ENCODE measurements at regions not wholly inside any gene's neighbourhood (a gene's known extent, or its start where the extent isn't known, plus 50 kb on each side); places are given as distances from the start of the nearest gene placed in this dataset.
A peak's percentile ranks its signal among the peaks of the same experiment; 100 is the strongest.

- Histone ChIP-seq H3K27me3 (no peaks in the 10 kb centered on the region), H3K27ac (no peak overlapping the region), H3K4me3 (no peak overlapping the region), H3K9me3 (peaks cover 0 to 20% of the 10 kb centered on the region in 2 donors), H3K4me1 (no peaks in the 10 kb centered on the region), H3K36me3 (no peaks in the 10 kb centered on the region)
- no peak for ATAC-seq
- intact Hi-C loops (cut with DNase I): no loop called here
- no peak for DNase-seq
- no peak for TF ChIP-seq CTCF (IDR thresholded peaks at IDR 0.05)
Observed at GRCh38 chr6:144898741-144899140, 613.6 kb downstream of the UTRN start.

GRCh38 chr6:144899161-144899560 is 614.0 kb downstream of the UTRN start:
- Histone ChIP-seq H3K4me3 (no peak overlapping the region), H3K36me3 (no peaks in the 10 kb centered on the region), H3K27ac (no peak overlapping the region), H3K9me3 (peaks cover 0 to 20% of the 10 kb centered on the region in 2 donors), H3K27me3 (no peaks in the 10 kb centered on the region), H3K4me1 (no peaks in the 10 kb centered on the region)
- ATAC-seq: no peak
- DNase-seq: no peak
- intact Hi-C loops (cut with DNase I): no loop called here
- no peak for TF ChIP-seq CTCF (IDR thresholded peaks at IDR 0.05)

GRCh38 chr6:144901412-144901811 is 616.3 kb downstream of the UTRN start:
- no peak for TF ChIP-seq CTCF (IDR thresholded peaks at IDR 0.05)
- intact Hi-C loops (cut with DNase I): no loop called here
- H3K4me1 ChIP-seq: no peaks in the 10 kb centered on the region
- H3K9me3 ChIP-seq: peaks cover 0 to 20% of the 10 kb centered on the region in 2 donors
- H3K27ac ChIP-seq: no peak overlapping the region
- H3K27me3 ChIP-seq: no peaks in the 10 kb centered on the region
- DNase-seq: no peak
- ATAC-seq: no peak
- H3K36me3 ChIP-seq: no peaks in the 10 kb centered on the region
- H3K4me3 ChIP-seq: no peak overlapping the region

- H3K4me3 ChIP-seq: no peak overlapping the region
- no peaks in the 10 kb centered on the region for H3K4me1 ChIP-seq
- no peaks in the 10 kb centered on the region for H3K36me3 ChIP-seq
- no peak overlapping the region for H3K27ac ChIP-seq
- intact Hi-C loops (cut with DNase I): no loop called here
- peak in 2 of 4 donors; percentile 20 to 26 for DNase-seq
- TF ChIP-seq CTCF (IDR thresholded peaks at IDR 0.05): no peak
- H3K27me3 ChIP-seq: no peaks in the 10 kb centered on the region
- H3K9me3 ChIP-seq: peaks cover 0 to 2% of the 10 kb centered on the region in 2 donors
- ATAC-seq: no peak
Observed at GRCh38 chr6:144908004-144908403, 622.9 kb downstream of the UTRN start.

GRCh38 chr6:144909753-144910285 is 624.7 kb downstream of the UTRN start:
- no peak for ATAC-seq
- H3K4me3 ChIP-seq: no peak overlapping the region
- TF ChIP-seq CTCF (IDR thresholded peaks at IDR 0.05): no peak
- H3K27ac ChIP-seq: no peak overlapping the region
- H3K4me1 ChIP-seq: no peaks in the 10 kb centered on the region
- H3K9me3 ChIP-seq: no peaks in the 10 kb centered on the region
- no peak for DNase-seq
- intact Hi-C loops (cut with DNase I): no loop called here
- no peaks in the 10 kb centered on the region for H3K36me3 ChIP-seq
- no peaks in the 10 kb centered on the region for H3K27me3 ChIP-seq
